NCI-H82 (cell line): ENCODE measurements at regions not wholly inside any gene's neighbourhood (a gene's known extent, or its start where the extent isn't known, plus 50 kb on each side); places are given as distances from the start of the nearest gene placed in this dataset.

Experiments used
- DNase-seq: peaks from one replicate; lab custom pipeline; 2025; lab: John Stamatoyannopoulos, UW

- DNase-seq = peak; percentile 98
Observed at GRCh38 chr1:207971331-207972219, 60.6 kb upstream of the CD34 start.

GRCh38 chr1:207970329-207971233 is 59.7 kb upstream of the CD34 start:
- peak; percentile 62 for DNase-seq

DNA sequence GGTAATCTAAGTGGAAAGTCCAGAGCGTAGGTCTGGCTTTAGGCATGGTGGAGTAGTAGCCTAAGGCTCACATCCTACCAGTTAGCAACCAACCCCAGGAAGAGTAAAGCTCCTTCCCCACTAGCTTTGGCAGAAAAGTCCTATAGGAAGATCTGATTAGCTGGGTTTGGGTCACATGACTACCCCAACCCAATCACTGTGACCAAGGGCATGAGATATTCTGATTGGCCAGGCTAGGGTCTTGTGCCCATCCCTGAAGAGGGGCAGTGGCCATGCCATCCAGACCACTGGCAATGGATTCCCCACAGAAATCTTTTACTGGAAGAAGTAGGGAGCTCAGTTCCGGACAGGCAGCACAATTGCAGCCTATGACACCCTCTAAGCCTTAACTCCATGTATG is 58.6 kb upstream of the CD34 start:
- no peak for DNase-seq

GRCh38 chr1:207968521-207969009 is 57.6 kb upstream of the CD34 start:
- no peak for DNase-seq

DNA sequence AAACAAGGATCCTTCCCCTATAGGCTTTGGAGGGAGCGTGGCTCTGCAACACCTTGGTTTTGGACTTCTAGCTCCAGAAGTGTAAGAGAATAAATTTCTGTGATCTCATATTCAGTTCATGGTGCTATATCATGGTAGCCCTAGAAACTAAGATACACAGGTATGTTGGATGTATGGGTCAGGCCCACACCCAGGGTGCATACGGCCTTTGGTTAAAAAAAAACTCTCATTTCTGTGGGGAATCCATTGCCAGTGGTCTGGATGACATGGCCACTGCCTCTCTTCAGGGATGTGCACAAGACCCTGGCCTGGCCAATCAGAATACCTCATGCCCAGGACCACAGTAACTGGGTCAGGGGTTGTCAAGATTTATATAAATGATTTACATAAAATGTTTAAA is 56.8 kb upstream of the CD34 start:
- no peak for DNase-seq

DNA sequence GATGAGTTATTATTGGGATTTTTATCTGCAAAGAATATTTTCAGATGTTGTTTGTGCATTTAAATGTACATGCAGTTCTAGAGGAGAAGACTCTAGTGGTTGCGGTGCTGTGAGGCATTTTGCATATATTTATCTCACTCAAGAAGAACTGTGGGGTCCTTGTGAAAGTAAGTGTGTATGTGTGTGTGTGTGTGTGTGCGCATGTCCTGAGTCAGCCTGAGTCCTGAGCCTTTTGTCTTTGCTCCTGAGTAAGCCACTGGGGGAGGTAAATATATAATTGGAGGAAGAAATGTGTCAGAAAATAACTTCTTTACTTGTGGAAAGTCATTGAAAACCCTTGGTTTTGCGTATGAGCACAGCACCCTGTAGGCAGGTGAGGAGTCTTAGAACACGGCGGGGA is 55.6 kb upstream of the CD34 start:
- no peak for DNase-seq

DNA sequence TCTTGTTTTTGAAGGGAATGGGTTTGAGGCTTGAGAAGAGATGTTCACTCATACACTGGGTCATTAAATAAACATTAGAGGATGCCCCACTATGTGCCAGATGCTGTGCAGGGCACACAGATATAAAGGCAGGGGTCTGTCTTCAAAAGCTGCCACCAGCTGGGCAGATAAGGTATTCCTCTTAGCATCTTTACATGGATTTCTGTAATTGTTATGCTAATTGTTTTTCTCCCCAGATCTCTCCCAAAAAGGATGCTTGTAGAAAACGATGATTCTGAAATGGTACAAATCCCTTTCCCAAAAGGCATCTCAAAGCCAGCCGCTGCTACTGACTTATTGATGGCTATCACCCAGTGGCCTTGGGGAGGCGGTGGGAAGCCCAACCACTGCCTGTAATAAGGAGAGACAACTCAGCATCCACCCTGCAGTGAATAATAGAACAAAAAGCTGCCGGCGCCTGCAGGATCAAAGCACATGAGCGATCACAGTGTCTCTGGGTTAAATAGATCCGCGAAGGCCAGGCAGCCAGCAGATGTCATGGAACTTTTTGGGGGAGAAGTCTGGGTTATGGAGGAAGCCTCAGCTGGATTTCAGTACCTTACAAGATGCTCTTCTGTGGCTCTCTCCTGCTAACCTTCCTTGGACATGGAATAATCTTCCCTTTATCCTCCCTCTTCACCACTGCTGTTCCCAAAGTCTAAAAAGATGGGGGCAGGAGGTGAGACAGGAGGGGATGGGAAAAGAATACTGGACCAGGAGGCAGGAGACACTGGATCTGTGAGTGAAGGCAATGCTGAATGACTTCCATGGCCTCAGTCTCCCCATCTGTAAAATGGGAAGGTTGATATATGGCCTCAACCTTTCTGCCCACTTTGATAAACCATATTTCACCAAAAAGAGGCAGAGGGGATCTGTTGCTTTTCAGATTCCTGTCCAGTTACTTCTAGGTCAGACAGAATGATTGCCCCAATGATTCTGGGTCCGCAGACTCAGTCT is 54.8 kb upstream of the CD34 start:
- DNase-seq = no peak

GRCh38 chr1:207964195-207964966 is 53.5 kb upstream of the CD34 start:
- DNase-seq = no peak

DNA sequence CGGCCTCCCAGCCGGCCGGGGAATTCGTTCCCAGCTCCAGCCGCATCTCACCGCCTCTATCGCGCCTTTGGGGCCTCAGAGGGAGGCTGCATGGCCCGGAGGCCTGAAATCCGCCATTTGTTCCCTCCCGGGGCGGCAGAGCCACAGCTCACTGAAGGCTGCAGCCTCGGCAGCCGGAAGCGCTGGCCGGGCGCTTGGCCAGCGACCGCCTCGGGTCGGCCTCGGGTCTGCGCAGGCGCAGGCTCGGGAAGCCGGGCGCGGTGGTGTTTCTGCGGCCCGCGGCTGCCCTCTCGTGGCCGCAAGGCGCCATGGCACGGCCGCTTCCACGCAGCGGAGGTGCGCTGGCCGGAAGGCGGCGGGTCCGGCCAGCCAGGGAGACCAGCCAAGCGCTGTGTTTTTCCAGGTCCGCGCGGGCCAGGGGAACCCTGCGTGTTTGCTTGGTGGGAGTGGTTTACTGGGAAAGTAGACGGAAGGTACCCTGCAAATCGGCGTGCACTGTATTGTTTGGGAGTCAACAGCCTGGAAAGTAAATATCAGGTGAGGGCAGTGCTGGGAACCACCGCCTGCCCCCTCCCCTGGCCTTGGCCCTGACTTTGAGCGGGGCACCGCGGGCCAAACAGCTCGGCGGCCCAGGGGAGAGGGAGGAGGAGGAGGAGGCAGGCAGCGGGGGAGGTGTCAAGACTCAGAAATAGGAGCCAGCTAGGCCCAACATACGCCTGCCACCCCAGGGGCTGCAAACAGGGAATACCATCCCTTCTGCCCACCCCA is 52.7 kb upstream of the CD34 start:
- DNase-seq = peak; percentile 91

DNA sequence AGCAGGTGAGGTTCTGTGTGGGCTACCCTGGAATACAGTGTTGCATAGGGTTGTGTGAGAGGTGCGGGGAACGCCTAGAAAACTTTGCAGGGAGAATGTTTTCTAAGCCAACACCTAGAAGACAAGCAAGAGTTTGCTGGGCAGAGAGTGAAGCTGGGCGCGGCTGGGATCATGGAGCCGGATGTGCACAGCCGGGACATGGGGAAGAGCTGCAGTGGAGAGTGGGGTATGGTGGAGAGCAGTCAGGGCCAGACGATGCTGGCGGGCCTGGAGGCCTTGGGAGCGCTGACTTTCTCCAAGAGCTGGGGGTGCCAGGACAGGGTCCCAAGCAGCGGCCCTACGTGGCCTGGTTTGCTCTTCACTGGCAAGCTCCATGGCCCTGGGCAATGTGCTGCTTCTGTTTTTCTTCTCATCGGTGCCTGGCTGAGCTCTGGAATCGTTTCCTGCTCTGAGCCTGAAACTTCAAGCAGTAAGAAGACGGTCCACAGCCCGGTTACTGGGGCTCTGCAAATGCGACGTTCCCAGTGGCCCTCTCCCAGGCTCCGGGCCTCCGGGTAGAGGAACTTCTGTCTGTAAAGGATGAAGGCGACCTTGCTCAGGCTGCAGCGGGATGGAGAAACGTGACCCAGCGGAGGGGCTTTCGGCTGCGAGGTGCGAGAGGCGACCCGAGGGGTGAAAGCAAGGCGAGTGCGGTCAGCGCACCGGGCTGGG is 51.9 kb upstream of the CD34 start:
- DNase-seq = no peak
